H1 (cell line): ENCODE measurements at regions not wholly inside any gene's neighbourhood (a gene's known extent, or its start where the extent isn't known, plus 50 kb on each side); places are given as distances from the start of the nearest gene placed in this dataset.

Experiments used
- CTCF ChIA-PET: fragments of 300-600 bp; sonication (Branson Sonifier 250); formaldehyde crosslinking; loops from one replicate; lab custom pipeline; 2021; ENCODE audit not compliant: partially characterized antibody; lab: Charles Lee
- POLR2A ChIA-PET: fragments of 300-600 bp; sonication (Branson Sonifier 250); formaldehyde crosslinking; loops from one replicate; lab custom pipeline; 2021; ENCODE audit warnings: inconsistent platforms; ENCODE audit not compliant: partially characterized antibody; lab: Charles Lee
- DNase-seq, 2 experiments: peaks; one replicate each; pipeline versions ENCODE4 v3.0.0 to v3.0.0-alpha.2; 2010 to 2022; ENCODE audit warnings: low spot score in 2 of 2, low read depth in 1 of 2, mixed read lengths in 1 of 2
- FAIRE-seq: peaks from 2 replicates; lab custom pipeline; 2011; peaks lifted over from hg19 to GRCh38; lab: Jason Lieb, UNC
- H2AFZ ChIP-seq: 2 replicates; pipeline ENCODE4 v1.8.1; 2012; ENCODE audit warnings: low read length, inconsistent platforms
- H2AK5ac ChIP-seq: 2 replicates; pipeline ENCODE4 v1.6.1; 2013; ENCODE audit warnings: low read depth, low read length
- H2BK120ac ChIP-seq: replicated peaks from 2 replicates; pipeline ENCODE3; 2013; ENCODE audit warnings: low read depth, low read length, inconsistent platforms
- H2BK12ac ChIP-seq: 2 replicates; pipeline ENCODE4 v1.6.1; 2013; ENCODE audit warnings: low read depth, low read length
- H2BK15ac ChIP-seq: 2 replicates; pipeline ENCODE4 v1.6.1; 2013; ENCODE audit warnings: low read length
- H2BK20ac ChIP-seq: 2 replicates; pipeline ENCODE4 v1.6.1; 2013; ENCODE audit warnings: low read length
- H2BK5ac ChIP-seq: 2 replicates; pipeline ENCODE4 v1.6.1; 2013; ENCODE audit warnings: low read depth, low read length
- H3K14ac ChIP-seq: 2 replicates; pipeline ENCODE4 v1.6.1; 2013; ENCODE audit warnings: inconsistent platforms; ENCODE audit not compliant: insufficient read length
- H3K18ac ChIP-seq: 2 replicates; pipeline ENCODE4 v1.6.1; 2013; ENCODE audit warnings: low read length; ENCODE audit errors: extremely low read depth
- H3K23ac ChIP-seq: 2 replicates; pipeline ENCODE4 v1.6.1; 2013; ENCODE audit warnings: inconsistent platforms; ENCODE audit not compliant: insufficient read length
- H3K23me2 ChIP-seq: 2 replicates; pipeline ENCODE4 v1.6.1; 2013; ENCODE audit warnings: low read depth, low read length
- H3K27ac ChIP-seq: 2 replicates; pipeline ENCODE4 v1.6.1; 2011; ENCODE audit warnings: low read depth, low read length, inconsistent platforms
- H3K27me3 ChIP-seq, 4 experiments: replicated peaks in 1 of 4; 1 replicate in 1 of 4; 2 replicates in 3 of 4; pipeline versions ENCODE4 v1.6.1 to v1.8.1; 2011 to 2013; ENCODE audit warnings: low read length in 3 of 4, mild to moderate bottlenecking in 3 of 4, inconsistent platforms in 2 of 4, mixed read lengths in 2 of 4, moderate library complexity in 1 of 4; ENCODE audit not compliant: control insufficient read depth in 3 of 4, insufficient read depth in 3 of 4; ENCODE audit errors: extremely low read depth in 1 of 4
- H3K36me3 ChIP-seq, 4 experiments: 2 replicates each; pipeline versions ENCODE4 v1.6.1 to v1.8.1; 2011 to 2013; ENCODE audit warnings: mild to moderate bottlenecking in 4 of 4, low read length in 3 of 4, moderate library complexity in 2 of 4, control low read depth in 1 of 4, inconsistent platforms in 1 of 4; ENCODE audit not compliant: insufficient read depth in 4 of 4, control insufficient read depth in 2 of 4
- H3K4ac ChIP-seq: replicated peaks from 2 replicates; pipeline ENCODE3; 2013; ENCODE audit warnings: low read length, low read depth, mixed read lengths, inconsistent platforms; ENCODE audit not compliant: insufficient read length
- H3K4me1 ChIP-seq, 4 experiments: replicated peaks in 1 of 4; 1 replicate in 1 of 4; 2 replicates in 3 of 4; pipeline versions ENCODE4 v1.6.1 to v1.8.1; 2011 to 2013; ENCODE audit warnings: low read length in 3 of 4, inconsistent platforms in 2 of 4, mixed read lengths in 1 of 4; ENCODE audit not compliant: insufficient read depth in 4 of 4, control insufficient read depth in 3 of 4
- H3K4me2 ChIP-seq, 2 experiments: 2 replicates each; pipeline versions ENCODE4 v1.6.1 to v1.8.1; 2011 to 2013; ENCODE audit warnings: low read depth in 2 of 2, low read length in 2 of 2, control low read depth in 1 of 2, inconsistent platforms in 1 of 2, mild to moderate bottlenecking in 1 of 2; ENCODE audit not compliant: insufficient read depth in 1 of 2
- H3K4me3 ChIP-seq, 4 experiments: fragments of 200-600, 300-600 bp in 1 of 4; sonication (generic), shearing (Covaris generic), sonication (Bioruptor Twin) in 1 of 4; 2 replicates each; pipeline versions ENCODE4 v1.5.1 to v1.8.1; 2011 to 2016; ENCODE audit warnings: low read length in 4 of 4, low read depth in 3 of 4, control low read depth in 2 of 4, inconsistent platforms in 2 of 4, mild to moderate bottlenecking in 2 of 4, mixed read lengths in 1 of 4, moderate library complexity in 1 of 4; ENCODE audit not compliant: insufficient read depth in 2 of 4; ENCODE audit errors: extremely low read depth in 1 of 4
- H3K56ac ChIP-seq: replicated peaks from 2 replicates; pipeline ENCODE3; 2013; ENCODE audit warnings: low read depth, mild to moderate bottlenecking, mixed read lengths, low read length, inconsistent platforms; ENCODE audit not compliant: insufficient read length
- H3K79me1 ChIP-seq: 2 replicates; pipeline ENCODE4 v1.6.1; 2013; ENCODE audit warnings: low read depth, low read length, control low read depth
- H3K79me2 ChIP-seq, 2 experiments: 2 replicates each; pipeline versions ENCODE4 v1.6.1 to v1.8.1; 2012 to 2013; ENCODE audit warnings: low read length in 2 of 2, mild to moderate bottlenecking in 2 of 2, inconsistent platforms in 1 of 2; ENCODE audit not compliant: insufficient read depth in 2 of 2, control insufficient read depth in 1 of 2
- H3K9ac ChIP-seq, 4 experiments: replicated peaks in 1 of 4; 1 replicate in 1 of 4; 2 replicates in 3 of 4; pipeline versions ENCODE4 v1.6.1 to v1.8.1; 2011 to 2013; ENCODE audit warnings: low read depth in 3 of 4, low read length in 3 of 4, control low read depth in 2 of 4, mild to moderate bottlenecking in 2 of 4, moderate library complexity in 2 of 4, inconsistent platforms in 1 of 4; ENCODE audit errors: extremely low read depth in 1 of 4
- H3K9me3 ChIP-seq, 2 experiments: 2 replicates each; pipeline versions ENCODE4 v1.6.1 to v1.8.1; 2012 to 2013; ENCODE audit warnings: mild to moderate bottlenecking in 2 of 2, moderate library complexity in 2 of 2, control low read depth in 1 of 2, inconsistent platforms in 1 of 2, low read depth in 1 of 2, low read length in 1 of 2, mixed read lengths in 1 of 2; ENCODE audit not compliant: insufficient read depth in 2 of 2
- H4K20me1 ChIP-seq, 2 experiments: replicated peaks in 1 of 2; 2 replicates each; pipeline versions ENCODE3 to v1.8.1; 2011 to 2013; ENCODE audit warnings: inconsistent platforms in 2 of 2, low read length in 2 of 2, mild to moderate bottlenecking in 1 of 2; ENCODE audit not compliant: insufficient read depth in 2 of 2, control insufficient read depth in 1 of 2
- H4K5ac ChIP-seq: 2 replicates; pipeline ENCODE4 v1.6.1; 2013; ENCODE audit warnings: low read length, low read depth, mixed read lengths, inconsistent platforms; ENCODE audit not compliant: insufficient read length
- H4K8ac ChIP-seq: 2 replicates; pipeline ENCODE4 v1.8.0; 2013; ENCODE audit warnings: mild to moderate bottlenecking, moderate library complexity, low read length, inconsistent platforms; ENCODE audit not compliant: insufficient read depth; ENCODE audit errors: extremely low read depth
- H4K91ac ChIP-seq: replicated peaks from 2 replicates; pipeline ENCODE3; 2013; ENCODE audit warnings: low read length, mixed read lengths, inconsistent platforms; ENCODE audit not compliant: insufficient read length
- ATF3 ChIP-seq: IDR thresholded peaks from 2 replicates; pipeline ENCODE4 v1.6.1; 2011; ENCODE audit warnings: low read depth, mild to moderate bottlenecking, low read length; ENCODE audit not compliant: insufficient read depth
- BRCA1 ChIP-seq: IDR thresholded peaks from 2 replicates; pipeline ENCODE4 v1.6.1; 2012; ENCODE audit warnings: low read depth, low read length, improper control_type of control experiment
- CREB1 ChIP-seq: IDR thresholded peaks from 2 replicates; pipeline ENCODE4 v1.6.1; 2012; ENCODE audit warnings: inconsistent platforms
- GABPA ChIP-seq: IDR thresholded peaks from 2 replicates; pipeline ENCODE4 v1.6.1; 2011; ENCODE audit warnings: mild to moderate bottlenecking, low read length, moderate library complexity, borderline replicate concordance; ENCODE audit not compliant: insufficient read depth
- GTF2F1 ChIP-seq: IDR thresholded peaks from 2 replicates; pipeline ENCODE4 v1.6.1; 2012; ENCODE audit warnings: low read depth, low read length, improper control_type of control experiment, borderline replicate concordance
- KDM1A ChIP-seq: fragments of 200-600, 300-600 bp; sonication (generic); IDR thresholded peaks from 2 replicates; pipeline ENCODE4 v1.7.1; 2016; ENCODE audit warnings: mild to moderate bottlenecking, low read length, borderline replicate concordance
- SP1 ChIP-seq: IDR thresholded peaks from 2 replicates; pipeline ENCODE4 v1.6.1; 2011; ENCODE audit warnings: low read depth, low read length
- SP2 ChIP-seq: IDR thresholded peaks from 2 replicates; pipeline ENCODE4 v1.6.1; 2012; ENCODE audit warnings: mild to moderate bottlenecking, low read length, inconsistent platforms
- SP4 ChIP-seq: IDR thresholded peaks from 2 replicates; pipeline ENCODE4 v1.6.1; 2012; ENCODE audit warnings: low read length, inconsistent platforms
- WGBS, 2 experiments: shearing (Covaris generic) in 1 of 2; methylation state at CpG; one replicate each; pipeline versions ENCODE4 v1.1.6 to v1.1.7; 2013 to 2015; ENCODE audit warnings: low lambda C conversion rate in 2 of 2, mixed read lengths in 2 of 2, inconsistent platforms in 1 of 2, low coverage in 1 of 2, missing lambda C conversion rate in 1 of 2; ENCODE audit not compliant: insufficient replicate concordance in 2 of 2, insufficient coverage in 1 of 2, insufficient read length in 1 of 2; ENCODE audit errors: extremely low coverage in 1 of 2, missing lambda C conversion rate in 1 of 2; 5-methylcytosine and 5-hydroxymethylcytosine counted together

- H2BK15ac ChIP-seq: no peak overlapping the region
- no peak overlapping the region for H2AFZ ChIP-seq
- H2AK5ac ChIP-seq: no peak overlapping the region
- no peak overlapping the region for H3K4me3 ChIP-seq
- FAIRE-seq: no peak
- no peak overlapping the region for H4K8ac ChIP-seq
- H4K91ac ChIP-seq: no peak overlapping the region
- no peak overlapping the region for H3K14ac ChIP-seq
- no peaks in the 10 kb centered on the region for H3K23me2 ChIP-seq
- H4K20me1 ChIP-seq: no peaks in the 10 kb centered on the region
- ChIA-PET POLR2A (no interaction called here), CTCF (interaction anchor here (0.9 to 3.4 kb wide), 5 partner anchors 10 to 111 kb away, joined by 3 to 22 read pairs (median 8); no protein-coding TSS in a partner anchor)
- no peaks in the 10 kb centered on the region for H3K4me1 ChIP-seq
- no peaks in the 10 kb centered on the region for H3K9me3 ChIP-seq
- H3K27ac ChIP-seq: no peak overlapping the region
- H3K23ac ChIP-seq: no peak overlapping the region
- WGBS, 2 experiments: 91% methylated on average over 5 of the region's 5 CpGs; no CpG with 5 or more reads in 1 of the 2 experiments
- H2BK120ac ChIP-seq: no peak overlapping the region
- H3K36me3 ChIP-seq: no peaks in the 10 kb centered on the region
- no peak overlapping the region for H3K4ac ChIP-seq
- no peak overlapping the region for H2BK5ac ChIP-seq
- H4K5ac ChIP-seq: no peak overlapping the region
- H3K27me3 ChIP-seq: no peaks in the 10 kb centered on the region
- H2BK12ac ChIP-seq: no peak overlapping the region
- no peak overlapping the region for H2BK20ac ChIP-seq
- no peak overlapping the region for H3K4me2 ChIP-seq
- H3K9ac ChIP-seq: no peak overlapping the region
- H3K79me1 ChIP-seq: no peaks in the 10 kb centered on the region
- no peak for TF ChIP-seq CREB1
- no peak for TF ChIP-seq GTF2F1
- no peak for TF ChIP-seq GABPA
- TF ChIP-seq KDM1A: no peak
- TF ChIP-seq SP1: no peak
- TF ChIP-seq SP4: no peak
- TF ChIP-seq BRCA1: no peak
- TF ChIP-seq ATF3: no peak
- no peak for TF ChIP-seq SP2
- TF ChIP-seq, all 59 proteins: peak for 0
- no peaks in the 10 kb centered on the region for H3K79me2 ChIP-seq
- H3K56ac ChIP-seq: no peak overlapping the region
- no peak for DNase-seq
- no peak overlapping the region for H3K18ac ChIP-seq
Measured at GRCh38 chr6:117169064-117169665, 96.2 kb upstream of the VGLL2 start.
